ENCODE measurements at regions not wholly inside any gene's neighbourhood (a gene's known extent, or its start where the extent isn't known, plus 50 kb on each side); places are given as distances from the start of the nearest gene placed in this dataset.

DNA sequence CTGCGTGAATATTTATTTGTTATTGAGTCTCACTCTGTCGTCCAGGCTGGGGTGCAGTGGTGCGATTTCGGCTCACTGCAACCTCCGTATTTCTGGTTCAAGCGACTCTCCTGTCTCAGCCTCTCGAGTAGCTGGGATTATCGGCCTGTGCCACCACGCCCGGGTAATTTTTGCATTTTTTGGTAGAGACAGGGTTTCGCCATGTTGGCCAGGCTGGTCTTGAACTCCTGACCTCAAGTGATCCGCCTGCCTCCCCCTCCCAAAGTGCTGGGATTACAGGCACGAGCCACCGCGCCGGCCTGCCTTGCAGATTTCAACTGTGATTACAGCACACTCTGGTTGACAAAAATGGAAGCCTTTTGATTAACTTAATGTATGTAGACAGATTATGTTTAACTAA lies 730.0 kb upstream of the VSTM2A start:
- Histone ChIP-seq H3K4me3 (no peak overlapping the region), H3K27ac (no peak overlapping the region), H3K36me3 (no peaks in the 10 kb centered on the region), H3K9me3 (peaks cover 0 to 38% (median 4%) of the 10 kb centered on the region in 4 donors), H3K27me3 (no peaks in the 10 kb centered on the region), H3K4me1 (no peaks in the 10 kb centered on the region)
- intact Hi-C loops (cut with DNase I; ENCODE audit: low total_unique reads): no loop called here
- DNase-seq: no peak
- TF ChIP-seq EP300 (IDR thresholded peaks at IDR 0.05): no peak
- no peak for TF ChIP-seq POLR2AphosphoS5 (IDR thresholded peaks at IDR 0.05)
- TF ChIP-seq, protein P1, sequence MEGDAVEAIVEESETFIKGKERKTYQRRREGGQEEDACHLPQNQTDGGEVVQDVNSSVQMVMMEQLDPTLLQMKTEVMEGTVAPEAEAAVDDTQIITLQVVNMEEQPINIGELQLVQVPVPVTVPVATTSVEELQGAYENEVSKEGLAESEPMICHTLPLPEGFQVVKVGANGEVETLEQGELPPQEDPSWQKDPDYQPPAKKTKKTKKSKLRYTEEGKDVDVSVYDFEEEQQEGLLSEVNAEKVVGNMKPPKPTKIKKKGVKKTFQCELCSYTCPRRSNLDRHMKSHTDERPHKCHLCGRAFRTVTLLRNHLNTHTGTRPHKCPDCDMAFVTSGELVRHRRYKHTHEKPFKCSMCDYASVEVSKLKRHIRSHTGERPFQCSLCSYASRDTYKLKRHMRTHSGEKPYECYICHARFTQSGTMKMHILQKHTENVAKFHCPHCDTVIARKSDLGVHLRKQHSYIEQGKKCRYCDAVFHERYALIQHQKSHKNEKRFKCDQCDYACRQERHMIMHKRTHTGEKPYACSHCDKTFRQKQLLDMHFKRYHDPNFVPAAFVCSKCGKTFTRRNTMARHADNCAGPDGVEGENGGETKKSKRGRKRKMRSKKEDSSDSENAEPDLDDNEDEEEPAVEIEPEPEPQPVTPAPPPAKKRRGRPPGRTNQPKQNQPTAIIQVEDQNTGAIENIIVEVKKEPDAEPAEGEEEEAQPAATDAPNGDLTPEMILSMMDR (IDR thresholded peaks at IDR 0.05): no peak
- TF ChIP-seq POLR2A (IDR thresholded peaks at IDR 0.05): no peak
- WGBS, 5 donors: 91 to 92% (median 92%) methylated on average over 16 of the region's 16 CpGs

GRCh38 chr7:53835301-53835700 lies 706.9 kb upstream of the VSTM2A start:
- no peak overlapping the region for H3K27ac ChIP-seq
- no peaks in the 10 kb centered on the region for H3K4me1 ChIP-seq
- 81 to 100% (median 87%) methylated on average over 1 to 3 of the region's 3 CpGs for WGBS, 5 donors
- peaks cover 0 to 27% (median 10%) of the 10 kb centered on the region in 4 donors for H3K9me3 ChIP-seq
- H3K36me3 ChIP-seq: no peaks in the 10 kb centered on the region
- no peaks in the 10 kb centered on the region for H3K27me3 ChIP-seq
- H3K4me3 ChIP-seq: no peak overlapping the region
- TF ChIP-seq POLR2AphosphoS5 (IDR thresholded peaks at IDR 0.05) (no peak), POLR2A (IDR thresholded peaks at IDR 0.05) (no peak), EP300 (IDR thresholded peaks at IDR 0.05) (no peak)
- TF ChIP-seq, protein P1 (IDR thresholded peaks at IDR 0.05): no peak
- DNase-seq: no peak
- intact Hi-C loops (cut with DNase I; ENCODE audit: low total_unique reads): no loop called here

DNA sequence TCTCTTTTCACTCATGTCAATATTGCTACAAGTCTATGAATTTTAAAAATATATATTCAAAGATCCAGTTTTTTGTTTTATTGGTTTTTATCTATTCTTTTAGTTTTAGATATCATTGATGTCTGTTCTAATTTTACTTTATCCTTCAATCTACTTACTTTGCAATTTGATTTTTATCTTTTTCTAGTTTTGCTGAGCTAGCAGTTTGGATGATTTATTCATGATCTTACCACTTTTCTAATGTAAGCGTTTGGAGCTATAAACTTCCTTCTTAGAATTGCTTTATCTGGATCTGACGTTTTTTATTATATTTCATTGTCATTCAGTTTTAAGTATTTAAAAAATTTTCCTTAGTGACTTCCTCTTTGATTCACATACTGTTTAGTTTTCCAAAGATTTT lies 664.5 kb upstream of the VSTM2A start:
- H3K36me3 ChIP-seq: no peaks in the 10 kb centered on the region
- 16 to 52% (median 46%) methylated on average over 2 of the region's 2 CpGs for WGBS, 5 donors
- intact Hi-C loops (cut with DNase I; ENCODE audit: low total_unique reads): no loop called here

GRCh38 chr7:53900856-53901528 lies 641.2 kb upstream of the VSTM2A start:
- no peak for DNase-seq
- Histone ChIP-seq H3K4me1 (no peaks in the 10 kb centered on the region), H3K4me3 (no peak overlapping the region), H3K27ac (no peak overlapping the region), H3K36me3 (no peaks in the 10 kb centered on the region), H3K9me3 (peaks cover 0 to 13% (median 4%) of the 10 kb centered on the region in 4 donors), H3K27me3 (no peaks in the 10 kb centered on the region)
- TF ChIP-seq EP300 (IDR thresholded peaks at IDR 0.05) (no peak), POLR2AphosphoS5 (IDR thresholded peaks at IDR 0.05) (no peak), POLR2A (IDR thresholded peaks at IDR 0.05) (no peak)
- TF ChIP-seq, protein P1 (IDR thresholded peaks at IDR 0.05): no peak
- intact Hi-C loops (cut with DNase I; ENCODE audit: low total_unique reads): no loop called here
- WGBS, 5 donors: 80 to 91% (median 84%) methylated on average over 9 of the region's 9 CpGs

More for the DNA sequence above, 664.5 kb upstream of the VSTM2A start:
- Histone ChIP-seq H3K9me3 (peaks cover 0 to 23% (median 0%) of the 10 kb centered on the region in 4 donors), H3K4me1 (no peaks in the 10 kb centered on the region), H3K27ac (no peak overlapping the region), H3K4me3 (no peak overlapping the region), H3K27me3 (no peaks in the 10 kb centered on the region)
- DNase-seq: no peak
- TF ChIP-seq POLR2A (IDR thresholded peaks at IDR 0.05) (no peak), POLR2AphosphoS5 (IDR thresholded peaks at IDR 0.05) (no peak)

DNA sequence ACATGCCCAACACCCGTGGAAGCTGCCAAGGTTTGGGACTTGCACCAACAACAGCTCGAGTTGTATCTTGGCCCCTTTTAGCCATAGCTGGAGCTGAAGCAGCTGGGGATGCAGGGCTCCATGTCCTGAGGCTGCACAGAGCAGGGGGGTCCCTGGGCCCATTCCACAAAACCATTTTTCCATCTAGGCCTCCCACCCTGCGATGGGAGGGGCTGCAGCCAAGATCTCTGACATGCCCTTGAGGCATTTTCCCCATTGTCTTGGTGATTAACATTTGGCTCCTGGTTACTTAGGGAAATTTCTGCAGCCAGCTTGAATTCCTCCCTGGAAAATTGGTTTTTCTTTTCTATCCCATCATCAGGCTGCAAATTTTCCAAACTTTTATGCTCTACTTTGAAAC lies 637.8 kb upstream of the VSTM2A start:
- Histone ChIP-seq H3K27me3 (no peaks in the 10 kb centered on the region), H3K4me3 (no peak overlapping the region), H3K36me3 (no peaks in the 10 kb centered on the region), H3K4me1 (no peaks in the 10 kb centered on the region), H3K9me3 (peaks cover 3 to 18% (median 7%) of the 10 kb centered on the region in 4 donors), H3K27ac (no peak overlapping the region)
- DNase-seq: no peak
- intact Hi-C loops (cut with DNase I; ENCODE audit: low total_unique reads): no loop called here
- 39 to 58% (median 51%) methylated on average over 2 to 3 of the region's 3 CpGs for WGBS, 5 donors
- TF ChIP-seq EP300 (IDR thresholded peaks at IDR 0.05): no peak
- TF ChIP-seq, protein P1 (IDR thresholded peaks at IDR 0.05): no peak
- TF ChIP-seq POLR2A (IDR thresholded peaks at IDR 0.05): no peak
- TF ChIP-seq POLR2AphosphoS5 (IDR thresholded peaks at IDR 0.05): no peak
